Endothelial cell of umbilical vein (primary cell): ENCODE measurements at regions not wholly inside any gene's neighbourhood (a gene's known extent, or its start where the extent isn't known, plus 50 kb on each side); places are given as distances from the start of the nearest gene placed in this dataset.

Experiments
- BruUV-seq: library from RNA; stranded (reverse); fragments of 400-500 nt; replicated peaks from 2 replicates; lab custom pipeline; 2021; lab: Mats Ljungman, UMichigan
- CTCF ChIA-PET: fragments of 300-600, 350-600 bp; sonication (Branson Sonifier 250); formaldehyde crosslinking; loops from one replicate; lab custom pipeline; 2021; ENCODE audit warnings: antibody characterized with exemption, inconsistent platforms; lab: Charles Lee
- POLR2A ChIA-PET: fragments of 300-600, 350-600 bp; sonication (Branson Sonifier 250); formaldehyde crosslinking; loops from one replicate; lab custom pipeline; 2021; ENCODE audit warnings: antibody characterized with exemption, inconsistent platforms; lab: Charles Lee
- DNase-seq: peaks from one replicate; pipeline ENCODE4 v3.0.0-alpha.2; 2011; ENCODE audit warnings: low read depth, low spot score
- FAIRE-seq: peaks from 2 replicates; lab custom pipeline; 2011; peaks lifted over from hg19 to GRCh38; lab: Jason Lieb, UNC
- H2AFZ ChIP-seq: 2 replicates; pipeline ENCODE4 v1.6.0; 2012; ENCODE audit warnings: low read depth, low read length, control low read depth, inconsistent platforms
- H3K27ac ChIP-seq: 2 replicates; pipeline ENCODE4 v1.5.1; 2011; ENCODE audit warnings: low read depth, mild to moderate bottlenecking, control low read depth, low read length, moderate library complexity; ENCODE audit not compliant: insufficient read depth
- H3K27me3 ChIP-seq, 2 experiments: 2 replicates each; pipeline versions ENCODE4 v1.6.0 to v1.6.1; 2011; ENCODE audit warnings: low read length in 2 of 2, mixed read lengths in 1 of 2; ENCODE audit not compliant: control insufficient read depth in 2 of 2, insufficient read depth in 2 of 2
- H3K36me3 ChIP-seq, 2 experiments: 2 replicates in 1 of 2; 3 replicates in 1 of 2; pipeline ENCODE4 v1.5.1; 2011; ENCODE audit warnings: low read length in 2 of 2, mild to moderate bottlenecking in 1 of 2, moderate library complexity in 1 of 2; ENCODE audit not compliant: control insufficient read depth in 2 of 2, insufficient read depth in 2 of 2; ENCODE audit errors: extremely low read depth in 1 of 2
- H3K4me1 ChIP-seq: 3 replicates; pipeline ENCODE4 v1.5.1; 2011; ENCODE audit warnings: mild to moderate bottlenecking, low read length; ENCODE audit not compliant: control insufficient read depth, insufficient read depth; ENCODE audit errors: extremely low read depth
- H3K4me2 ChIP-seq: 2 replicates; pipeline ENCODE4 v1.6.1; 2011; ENCODE audit warnings: low read length, control low read depth, mixed read lengths; ENCODE audit not compliant: insufficient read depth
- H3K4me3 ChIP-seq, 3 experiments: fragments of 200-600 bp in 1 of 3; sonication (generic), shearing (Covaris generic) in 1 of 3; replicated peaks in 1 of 3; 2 replicates each; pipeline ENCODE4 v1.5.1; 2011 to 2016; ENCODE audit warnings: control low read depth in 3 of 3, low read length in 3 of 3, mild to moderate bottlenecking in 2 of 3, inconsistent platforms in 1 of 3, low read depth in 1 of 3, moderate library complexity in 1 of 3; ENCODE audit not compliant: insufficient read depth in 1 of 3
- H3K79me2 ChIP-seq: 2 replicates; pipeline ENCODE4 v1.6.0; 2012; ENCODE audit warnings: low read length, inconsistent platforms; ENCODE audit not compliant: control insufficient read depth, insufficient read depth
- H3K9ac ChIP-seq: replicated peaks from 2 replicates; pipeline ENCODE3; 2011; ENCODE audit warnings: low read length, control low read depth; ENCODE audit not compliant: insufficient read depth; ENCODE audit errors: extremely low read depth
- H3K9me1 ChIP-seq: replicated peaks from 3 replicates; pipeline ENCODE4 v1.6.0; 2011; ENCODE audit warnings: mild to moderate bottlenecking, low read length; ENCODE audit not compliant: control insufficient read depth, insufficient read depth; ENCODE audit errors: extremely low read depth
- H3K9me3 ChIP-seq: replicated peaks from 2 replicates; pipeline ENCODE4 v1.5.1; 2012; ENCODE audit warnings: low read length, inconsistent platforms; ENCODE audit not compliant: control insufficient read depth, insufficient read depth
- H4K20me1 ChIP-seq: replicated peaks from 2 replicates; pipeline ENCODE3; 2011; ENCODE audit warnings: mild to moderate bottlenecking, low read length; ENCODE audit not compliant: control insufficient read depth, insufficient read depth; ENCODE audit errors: extremely low read depth
- CTCF ChIP-seq, 2 donors: IDR thresholded peaks; 1 replicate in 1 of 2; 2 replicates in 1 of 2; pipeline ENCODE4 v1.5.1; 2011; ENCODE audit warnings: low read length in 2 of 2, mild to moderate bottlenecking in 2 of 2, moderate library complexity in 2 of 2, control low read depth in 1 of 2, inconsistent platforms in 1 of 2, low read depth in 1 of 2; ENCODE audit not compliant: insufficient read depth in 1 of 2; ENCODE audit errors: extremely low read depth in 1 of 2
- EZH2 ChIP-seq: IDR thresholded peaks from 2 replicates; pipeline ENCODE4 v1.6.1; 2012; ENCODE audit warnings: borderline replicate concordance, low read depth, mild to moderate bottlenecking, moderate library complexity, low read length, inconsistent platforms; ENCODE audit not compliant: severe bottlenecking
- FOS ChIP-seq: IDR thresholded peaks from 2 replicates; pipeline ENCODE4 v1.6.1; 2011; ENCODE audit warnings: mild to moderate bottlenecking, low read length, moderate library complexity, borderline replicate concordance; ENCODE audit not compliant: insufficient read depth
- GATA2 ChIP-seq: IDR thresholded peaks from 2 replicates; pipeline ENCODE4 v1.7.0; 2011; ENCODE audit warnings: low read depth, mild to moderate bottlenecking, moderate library complexity, mixed read lengths, low read length; ENCODE audit not compliant: insufficient read length, insufficient read depth
- JUN ChIP-seq: IDR thresholded peaks from 2 replicates; pipeline ENCODE4 v1.6.1; 2011; ENCODE audit warnings: borderline replicate concordance, low read depth; ENCODE audit not compliant: insufficient read length, insufficient read depth
- MAX ChIP-seq: IDR thresholded peaks from 2 replicates; pipeline ENCODE4 v1.6.1; 2011; ENCODE audit not compliant: insufficient read depth, insufficient read length
- MYC ChIP-seq: IDR thresholded peaks from one replicate; pipeline ENCODE4 v1.6.1; 2011; ENCODE audit warnings: mild to moderate bottlenecking, low read depth, low read length
- POLR2A ChIP-seq: IDR thresholded peaks from 2 replicates; pipeline ENCODE4 v1.6.1; 2012; ENCODE audit warnings: low read depth, mild to moderate bottlenecking, control low read depth, low read length
- POLR2AphosphoS5 ChIP-seq: IDR thresholded peaks from 2 replicates; pipeline ENCODE4 v1.6.1; 2012; ENCODE audit warnings: low read depth, mild to moderate bottlenecking, control low read depth, low read length, moderate library complexity; ENCODE audit not compliant: insufficient read depth
- dilution Hi-C: fragments of 300-500 bp; cut with MboI; formaldehyde crosslinking; loops from one replicate; pipeline ENCODE4 v1.15.0; 2019; ENCODE audit warnings: low sequenced_read_pairs; ENCODE audit not compliant: extremely low pct_ligation_motif_present
- intact Hi-C: fragments of 100-400 bp; cut with micrococcal nuclease; formaldehyde crosslinking; loops from one replicate; pipeline ENCODE4 v1.10.0; 2022

GRCh38 chr14:41380017-41380416, 226.7 kb upstream of the LRFN5 start:
- no peak for FAIRE-seq

More at GRCh38 chr14:41380017-41380416, 226.7 kb upstream of the LRFN5 start:
- H3K4me2 ChIP-seq: no peak overlapping the region
- CTCF ChIA-PET: no interaction called here
- no peak for DNase-seq
- peaks cover 3% of the 10 kb centered on the region for H3K9me3 ChIP-seq
- no peak overlapping the region for H3K27ac ChIP-seq
- POLR2A ChIA-PET: no interaction called here
- H4K20me1 ChIP-seq: no peaks in the 10 kb centered on the region
- H3K79me2 ChIP-seq: no peaks in the 10 kb centered on the region
- no peak overlapping the region for H3K9ac ChIP-seq
- no peak for TF ChIP-seq MYC
- TF ChIP-seq JUN: no peak
- no peak for TF ChIP-seq POLR2AphosphoS5
- no peak for TF ChIP-seq POLR2A
- no peak for TF ChIP-seq EZH2
- TF ChIP-seq FOS: no peak
- no peak for TF ChIP-seq GATA2
- TF ChIP-seq CTCF (IDR thresholded peaks at IDR 0.05; ENCODE audit: extremely low read depth in 1 of 2, insufficient read depth in 1 of 2, low read depth in 1 of 2, low read length in 2 of 2): no peak
- TF ChIP-seq MAX: no peak
- no peak overlapping the region for H3K4me3 ChIP-seq
- no TSS peak for BruUV-seq
- no peaks in the 10 kb centered on the region for H3K9me1 ChIP-seq
- intact Hi-C loops (no loop called here), dilution Hi-C loops (no loop called here)
- H3K36me3 ChIP-seq: no peaks in the 10 kb centered on the region
- no peak overlapping the region for H2AFZ ChIP-seq
- no peaks in the 10 kb centered on the region for H3K4me1 ChIP-seq
- no peaks in the 10 kb centered on the region for H3K27me3 ChIP-seq
